Astrocyte (in vitro differentiated cells and primary cell): ENCODE measurements at regions not wholly inside any gene's neighbourhood (a gene's known extent, or its start where the extent isn't known, plus 50 kb on each side); places are given as distances from the start of the nearest gene placed in this dataset.
"Not testable (repeated sequence)": the region's sequence is repeated elsewhere in the genome, so short reads cannot be mapped to it uniquely, and the experiment has no call there.

Experiments used
- EZH2 ChIP-seq: IDR thresholded peaks from 2 replicates; pipeline ENCODE4 v1.6.1; 2012; ENCODE audit warnings: mild to moderate bottlenecking, low read length, inconsistent platforms; ENCODE audit not compliant: insufficient read depth
- TF ChIP-seq, protein P1 (sequence below): IDR thresholded peaks from 2 replicates; pipeline ENCODE4 v1.5.1; 2011; ENCODE audit warnings: low read depth, mild to moderate bottlenecking, inconsistent platforms, low read length, moderate library complexity; ENCODE audit not compliant: insufficient read depth

DNA sequence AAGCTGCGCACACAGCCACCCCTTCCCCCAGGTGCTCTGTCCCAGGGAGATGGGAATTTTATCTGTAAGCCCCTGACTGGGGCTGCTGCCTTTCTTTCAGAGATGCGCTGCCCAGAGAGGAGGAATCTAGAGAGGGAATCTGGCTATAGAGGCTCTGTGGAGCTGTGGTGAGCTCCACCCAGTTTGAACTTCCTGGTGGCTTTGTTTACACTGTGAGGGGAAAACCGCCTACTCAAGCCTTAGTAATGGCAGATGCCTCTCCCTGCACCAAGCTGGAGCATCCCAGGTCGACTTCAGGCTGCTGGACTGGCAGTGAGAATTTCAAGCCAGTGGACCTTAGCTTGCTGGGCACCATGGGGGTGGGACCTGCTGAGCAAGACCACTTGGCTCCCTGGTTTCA is 235.2 kb upstream of the GLRA1 start:
- TF ChIP-seq, protein P1, sequence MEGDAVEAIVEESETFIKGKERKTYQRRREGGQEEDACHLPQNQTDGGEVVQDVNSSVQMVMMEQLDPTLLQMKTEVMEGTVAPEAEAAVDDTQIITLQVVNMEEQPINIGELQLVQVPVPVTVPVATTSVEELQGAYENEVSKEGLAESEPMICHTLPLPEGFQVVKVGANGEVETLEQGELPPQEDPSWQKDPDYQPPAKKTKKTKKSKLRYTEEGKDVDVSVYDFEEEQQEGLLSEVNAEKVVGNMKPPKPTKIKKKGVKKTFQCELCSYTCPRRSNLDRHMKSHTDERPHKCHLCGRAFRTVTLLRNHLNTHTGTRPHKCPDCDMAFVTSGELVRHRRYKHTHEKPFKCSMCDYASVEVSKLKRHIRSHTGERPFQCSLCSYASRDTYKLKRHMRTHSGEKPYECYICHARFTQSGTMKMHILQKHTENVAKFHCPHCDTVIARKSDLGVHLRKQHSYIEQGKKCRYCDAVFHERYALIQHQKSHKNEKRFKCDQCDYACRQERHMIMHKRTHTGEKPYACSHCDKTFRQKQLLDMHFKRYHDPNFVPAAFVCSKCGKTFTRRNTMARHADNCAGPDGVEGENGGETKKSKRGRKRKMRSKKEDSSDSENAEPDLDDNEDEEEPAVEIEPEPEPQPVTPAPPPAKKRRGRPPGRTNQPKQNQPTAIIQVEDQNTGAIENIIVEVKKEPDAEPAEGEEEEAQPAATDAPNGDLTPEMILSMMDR: not testable (repeated sequence)
- TF ChIP-seq EZH2: not testable (repeated sequence)
